ENCODE measurements at regions not wholly inside any gene's neighbourhood (a gene's known extent, or its start where the extent isn't known, plus 50 kb on each side); places are given as distances from the start of the nearest gene placed in this dataset.

GRCh38 chr4:103451341-103451740 is 253.2 kb upstream of the CENPE start:
- TF ChIP-seq YY1 (IDR thresholded peaks at IDR 0.05; ENCODE audit: low read depth) = peak; percentile 31; the same call in 1 of the 2 replicates
- TF ChIP-seq FOXM1 (IDR thresholded peaks at IDR 0.05; ENCODE audit: borderline replicate concordance, low read depth) = peak; percentile 93; the same call in 1 of the 2 replicates
- no peak for TF ChIP-seq REST (IDR thresholded peaks at IDR 0.05; ENCODE audit: low read depth)
- TF ChIP-seq TCF12 (IDR thresholded peaks at IDR 0.05; ENCODE audit: low read depth) = peak; percentile 92
- TF ChIP-seq USF1 (IDR thresholded peaks at IDR 0.05) = 0 out of 2 replicates have a peak, but pooled peaks have one; percentile 13
- TF ChIP-seq MAX (IDR thresholded peaks at IDR 0.05) = peak; percentile 47; the same call in 1 of the 2 replicates
- TF ChIP-seq EP300 (IDR thresholded peaks at IDR 0.05; ENCODE audit: borderline replicate concordance) = peak; percentile 96
- peak; percentile 64; the same call in 1 of the 2 replicates for TF ChIP-seq CEBPB (IDR thresholded peaks at IDR 0.05)
- no peak for TF ChIP-seq ZBTB7A (IDR thresholded peaks at IDR 0.05; ENCODE audit: low read depth)
- peak; percentile 80 for TF ChIP-seq NFIC (IDR thresholded peaks at IDR 0.05)
- no peak for TF ChIP-seq EGR1 (IDR thresholded peaks at IDR 0.05)
- no peak for TF ChIP-seq TAF1 (IDR thresholded peaks at IDR 0.05; ENCODE audit: low read depth)
- TF ChIP-seq CREB1 (IDR thresholded peaks at IDR 0.05; ENCODE audit: low read depth) = no peak
- peak; percentile 92 for TF ChIP-seq TEAD4 (IDR thresholded peaks at IDR 0.05)
- TF ChIP-seq RAD21 (IDR thresholded peaks at IDR 0.05; ENCODE audit: low read depth) = no peak

GRCh38 chr4:103450693-103451092 is 252.6 kb upstream of the CENPE start:
- no peak for TF ChIP-seq USF1 (IDR thresholded peaks at IDR 0.05)
- TF ChIP-seq MAX (IDR thresholded peaks at IDR 0.05) = no peak
- TF ChIP-seq CEBPB (IDR thresholded peaks at IDR 0.05) = no peak
- TF ChIP-seq REST (IDR thresholded peaks at IDR 0.05; ENCODE audit: low read depth) = no peak
- TF ChIP-seq CREB1 (IDR thresholded peaks at IDR 0.05; ENCODE audit: low read depth) = no peak
- TF ChIP-seq ZBTB7A (IDR thresholded peaks at IDR 0.05; ENCODE audit: low read depth) = no peak
- no peak for TF ChIP-seq RAD21 (IDR thresholded peaks at IDR 0.05; ENCODE audit: low read depth)
- TF ChIP-seq FOXM1 (IDR thresholded peaks at IDR 0.05; ENCODE audit: borderline replicate concordance, low read depth) = no peak
- no peak for TF ChIP-seq TCF12 (IDR thresholded peaks at IDR 0.05; ENCODE audit: low read depth)
- no peak for TF ChIP-seq EP300 (IDR thresholded peaks at IDR 0.05; ENCODE audit: borderline replicate concordance)
- no peak for TF ChIP-seq NFIC (IDR thresholded peaks at IDR 0.05)
- no peak for TF ChIP-seq TAF1 (IDR thresholded peaks at IDR 0.05; ENCODE audit: low read depth)
- no peak for TF ChIP-seq YY1 (IDR thresholded peaks at IDR 0.05; ENCODE audit: low read depth)
- TF ChIP-seq TEAD4 (IDR thresholded peaks at IDR 0.05) = no peak

GRCh38 chr4:103449296-103450023 is 251.3 kb upstream of the CENPE start:
- TF ChIP-seq TAF1 (IDR thresholded peaks at IDR 0.05; ENCODE audit: low read depth) (no peak), CREB1 (IDR thresholded peaks at IDR 0.05; ENCODE audit: low read depth) (no peak), MAX (IDR thresholded peaks at IDR 0.05) (no peak), EP300 (IDR thresholded peaks at IDR 0.05; ENCODE audit: borderline replicate concordance) (no peak), TEAD4 (IDR thresholded peaks at IDR 0.05) (no peak), FOXM1 (IDR thresholded peaks at IDR 0.05; ENCODE audit: borderline replicate concordance, low read depth) (no peak), TCF12 (IDR thresholded peaks at IDR 0.05; ENCODE audit: low read depth) (no peak), REST (IDR thresholded peaks at IDR 0.05; ENCODE audit: low read depth) (no peak), CEBPB (IDR thresholded peaks at IDR 0.05) (no peak), ZBTB7A (IDR thresholded peaks at IDR 0.05; ENCODE audit: low read depth) (no peak), YY1 (IDR thresholded peaks at IDR 0.05; ENCODE audit: low read depth) (no peak), EGR1 (IDR thresholded peaks at IDR 0.05) (no peak), USF1 (IDR thresholded peaks at IDR 0.05) (no peak), NFIC (IDR thresholded peaks at IDR 0.05) (no peak), RAD21 (IDR thresholded peaks at IDR 0.05; ENCODE audit: low read depth) (no peak)

Data from Ishikawa (cell line).